H7 (cell line): ENCODE measurements at regions not wholly inside any gene's neighbourhood (a gene's known extent, or its start where the extent isn't known, plus 50 kb on each side); places are given as distances from the start of the nearest gene placed in this dataset.

Experiments used
- DNase-seq: peaks from one replicate; pipeline ENCODE4 v3.0.0; 2012
- H3K27me3 ChIP-seq: 2 replicates; pipeline ENCODE4 v1.6.0; 2011; ENCODE audit warnings: mild to moderate bottlenecking, low read length; ENCODE audit not compliant: control insufficient read depth, insufficient read depth
- H3K36me3 ChIP-seq: replicated peaks from 2 replicates; pipeline ENCODE4 v1.5.1; 2011; ENCODE audit warnings: low read length; ENCODE audit not compliant: control insufficient read depth, insufficient read depth
- H3K4me3 ChIP-seq: 2 replicates; pipeline ENCODE4 v1.5.1; 2011; ENCODE audit warnings: low read depth, mild to moderate bottlenecking, control low read depth, low read length, moderate library complexity; ENCODE audit not compliant: insufficient read depth

DNA sequence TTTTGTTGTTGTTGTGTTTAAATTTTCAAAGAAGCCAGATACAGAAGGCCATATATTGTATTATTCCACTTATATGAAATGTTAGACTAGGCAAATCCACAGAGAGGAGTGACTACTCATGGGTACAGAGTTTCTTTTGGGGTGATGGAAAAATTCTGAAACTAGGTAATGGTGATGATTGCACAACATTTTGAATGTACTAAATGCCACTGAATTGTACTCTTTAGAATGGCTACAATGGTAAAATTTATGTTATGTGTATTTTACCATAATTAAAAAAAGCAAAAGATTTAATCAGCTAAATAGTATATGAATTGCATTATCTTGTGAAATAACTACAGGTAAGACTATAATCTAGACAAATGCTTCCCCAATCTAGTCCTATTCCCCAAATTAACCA is 733.6 kb upstream of the TMEM132C start:
- DNase-seq, result no peak
- Histone ChIP-seq H3K27me3 (no peaks in the 10 kb centered on the region), H3K36me3 (no peaks in the 10 kb centered on the region), H3K4me3 (no peak overlapping the region)

DNA sequence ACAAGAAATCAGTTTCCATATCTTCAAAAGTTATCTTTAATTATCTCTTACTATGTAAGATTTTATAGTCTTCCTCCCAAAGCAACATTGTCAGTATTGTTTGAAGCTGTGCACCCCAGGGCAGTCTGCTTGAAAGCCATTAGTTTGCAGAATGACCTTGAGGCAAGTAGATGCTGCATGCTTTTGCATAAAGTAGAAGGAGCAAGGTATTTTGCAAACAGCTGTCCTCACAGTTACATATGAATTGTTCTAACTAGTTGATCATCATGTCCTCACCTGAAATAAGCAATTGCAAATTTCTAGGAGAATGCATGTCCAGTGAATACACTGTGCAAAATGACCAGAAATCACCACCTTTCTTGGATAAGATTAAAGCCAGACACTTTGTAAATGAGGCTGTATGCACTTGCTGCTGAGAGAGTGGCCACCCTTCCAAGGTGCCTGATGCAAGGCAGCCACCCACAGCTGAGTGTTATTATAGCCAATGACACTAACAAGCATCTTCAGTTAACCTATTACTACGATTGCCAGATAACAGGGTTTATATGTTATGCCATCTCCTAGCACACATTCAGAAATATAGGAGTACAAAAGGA is 730.0 kb upstream of the TMEM132C start:
- Histone ChIP-seq H3K27me3 (no peaks in the 10 kb centered on the region), H3K36me3 (no peaks in the 10 kb centered on the region), H3K4me3 (no peak overlapping the region)
- DNase-seq, result no peak

DNA sequence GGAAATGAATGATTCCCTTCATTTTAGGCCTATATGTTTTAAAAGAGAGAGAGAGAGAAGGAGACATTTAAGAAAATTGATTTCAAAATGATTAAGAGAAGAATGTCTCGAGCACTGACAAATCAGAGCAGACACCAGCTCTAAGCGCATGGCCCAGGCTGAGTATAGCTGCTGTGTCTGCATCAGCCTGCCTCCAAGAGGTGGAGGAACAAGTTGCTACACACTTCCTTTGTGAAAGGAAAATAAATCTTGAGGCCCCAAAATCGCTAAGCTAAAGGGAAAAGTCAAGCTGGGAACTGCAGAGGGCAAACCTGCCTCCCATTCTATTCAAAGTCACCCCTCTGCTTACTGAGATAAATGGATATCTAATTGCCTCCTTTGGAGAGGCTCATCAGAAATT is 728.7 kb upstream of the TMEM132C start:
- Histone ChIP-seq H3K4me3 (no peak overlapping the region), H3K27me3 (no peaks in the 10 kb centered on the region), H3K36me3 (no peaks in the 10 kb centered on the region)
- no peak for DNase-seq

DNA sequence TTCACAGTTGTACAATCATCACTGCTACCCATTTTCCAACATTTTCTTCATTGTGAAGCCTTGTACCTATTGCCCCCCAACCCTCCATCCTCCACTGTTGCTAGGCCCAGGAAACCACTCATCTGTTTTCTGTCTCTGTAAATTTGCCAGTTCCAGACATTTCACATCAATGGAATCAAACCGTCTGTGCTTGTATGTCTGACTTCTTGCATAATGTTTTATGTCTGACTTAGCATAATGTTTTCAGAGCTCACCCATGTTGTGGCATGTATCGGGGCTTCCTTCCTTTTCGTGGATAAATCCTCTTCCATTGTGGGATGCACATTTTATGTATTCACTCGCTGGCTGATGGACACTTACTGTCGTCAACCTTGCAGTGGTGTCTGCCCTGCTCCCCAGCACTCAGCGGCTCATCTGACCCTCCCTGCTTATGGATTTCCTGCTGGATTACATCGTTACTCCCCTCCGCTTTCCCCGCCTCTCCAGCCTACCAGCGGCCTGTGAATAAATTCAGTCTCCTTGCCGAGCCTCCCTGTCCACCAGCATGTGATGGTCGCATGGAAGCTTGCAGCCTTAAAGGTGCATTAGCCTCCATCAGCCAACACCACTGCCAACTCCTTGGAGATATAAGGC is 727.6 kb upstream of the TMEM132C start:
- no peak for DNase-seq
- Histone ChIP-seq H3K4me3 (no peak overlapping the region), H3K27me3 (no peaks in the 10 kb centered on the region), H3K36me3 (no peaks in the 10 kb centered on the region)

DNA sequence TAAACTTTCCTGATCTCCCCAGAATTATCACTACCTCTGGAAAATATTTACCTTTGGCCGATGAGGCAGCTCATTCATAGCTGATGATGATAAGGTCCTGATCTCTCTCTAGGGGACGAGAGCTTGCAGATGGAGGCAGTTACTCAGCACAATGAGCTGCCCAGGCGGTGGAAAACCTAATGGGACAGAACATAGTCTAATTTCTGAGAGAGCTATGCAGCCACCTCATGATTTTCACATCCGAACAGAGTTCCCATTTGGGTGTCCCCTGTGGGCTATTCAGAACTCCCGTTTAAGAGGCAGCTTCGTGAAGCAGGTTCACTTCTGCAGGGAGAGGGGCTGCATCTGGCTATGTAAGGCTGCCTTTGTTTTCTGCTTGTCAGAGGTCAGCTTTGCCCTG is 724.6 kb upstream of the TMEM132C start:
- Histone ChIP-seq H3K4me3 (no peak overlapping the region), H3K36me3 (no peaks in the 10 kb centered on the region), H3K27me3 (no peaks in the 10 kb centered on the region)
- DNase-seq, result no peak

DNA sequence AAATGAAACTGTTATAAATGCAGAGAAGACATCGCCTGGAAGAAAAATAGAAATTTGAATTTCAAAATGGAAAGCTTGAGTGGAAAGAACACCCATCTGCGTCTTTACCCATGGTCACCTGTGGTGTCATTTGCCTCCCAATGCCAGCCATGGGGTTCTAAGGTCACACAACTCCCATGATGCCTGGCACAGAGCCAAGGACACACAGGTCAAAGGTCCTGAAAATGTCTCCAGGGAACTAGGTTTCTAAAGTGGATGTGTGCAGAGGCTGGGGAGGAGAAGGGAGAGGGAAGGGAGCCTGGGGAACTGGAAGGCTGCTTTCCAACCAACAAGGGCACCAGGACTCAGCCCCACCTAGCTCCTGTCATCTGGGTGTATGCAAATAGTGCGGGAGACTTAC is 724.0 kb upstream of the TMEM132C start:
- Histone ChIP-seq H3K36me3 (no peaks in the 10 kb centered on the region), H3K4me3 (no peak overlapping the region), H3K27me3 (no peaks in the 10 kb centered on the region)
- no peak for DNase-seq

DNA sequence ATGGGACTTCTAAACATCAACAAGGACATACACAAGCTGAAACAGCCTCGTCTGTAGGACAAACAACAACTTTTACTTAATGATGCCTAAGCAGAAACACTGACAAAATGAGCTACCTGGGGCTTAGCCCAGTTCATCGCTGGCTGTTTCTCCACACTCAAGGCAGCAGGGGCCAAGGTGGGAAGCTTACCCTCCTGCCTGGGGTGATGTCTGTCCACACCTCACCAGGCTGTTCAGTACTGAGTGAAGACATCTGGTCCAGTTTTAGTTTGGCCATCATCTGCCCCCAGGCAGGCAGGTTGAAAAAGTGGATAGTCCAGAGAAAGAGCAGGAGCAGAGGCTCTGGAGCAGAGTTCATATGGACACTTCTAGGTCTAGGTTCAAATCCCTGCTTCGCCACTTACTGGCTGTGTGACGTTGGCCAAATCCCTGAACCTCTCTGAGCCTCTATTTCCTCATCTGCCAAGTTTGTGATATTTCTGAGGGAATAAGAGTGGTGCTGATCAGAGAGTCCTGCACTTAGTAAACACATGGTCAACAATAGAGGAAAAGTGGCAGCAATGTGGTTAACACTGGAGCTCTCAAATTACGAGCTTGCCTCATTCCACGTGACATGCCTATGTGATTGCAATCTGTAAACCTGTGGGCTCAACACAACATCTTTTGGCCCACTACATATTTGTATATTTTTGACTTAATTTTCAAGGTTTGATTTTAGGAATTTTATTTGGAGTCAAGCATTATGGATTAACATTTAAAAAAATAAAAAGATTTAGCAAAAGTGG is 720.1 kb upstream of the TMEM132C start:
- H3K36me3 ChIP-seq, result no peaks in the 10 kb centered on the region
- no peak for DNase-seq
- H3K4me3 ChIP-seq, result no peak overlapping the region
- H3K27me3 ChIP-seq, result no peaks in the 10 kb centered on the region

DNA sequence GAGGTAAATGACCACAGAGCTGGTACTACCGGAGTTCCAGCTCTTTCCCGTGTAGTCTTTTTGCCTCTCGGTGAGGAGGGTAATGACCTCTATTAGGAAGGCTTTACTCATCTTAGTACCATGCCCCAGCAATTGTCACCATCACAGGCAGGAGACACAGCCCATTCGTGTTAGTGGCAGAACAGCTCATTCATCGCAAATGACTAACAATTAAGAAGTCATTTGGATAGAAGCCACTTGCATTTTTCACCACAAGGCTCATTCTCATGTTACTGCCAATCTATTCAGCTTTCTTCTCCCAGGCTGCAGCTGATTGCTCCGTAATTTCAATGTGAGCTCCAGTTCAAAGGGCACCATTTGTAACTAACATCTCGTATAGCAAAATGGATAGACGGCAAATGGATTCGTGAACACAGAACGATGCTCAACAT is 718.8 kb upstream of the TMEM132C start:
- DNase-seq, result no peak
- no peak overlapping the region for H3K4me3 ChIP-seq
- H3K27me3 ChIP-seq, result no peaks in the 10 kb centered on the region
- H3K36me3 ChIP-seq, result no peaks in the 10 kb centered on the region

DNA sequence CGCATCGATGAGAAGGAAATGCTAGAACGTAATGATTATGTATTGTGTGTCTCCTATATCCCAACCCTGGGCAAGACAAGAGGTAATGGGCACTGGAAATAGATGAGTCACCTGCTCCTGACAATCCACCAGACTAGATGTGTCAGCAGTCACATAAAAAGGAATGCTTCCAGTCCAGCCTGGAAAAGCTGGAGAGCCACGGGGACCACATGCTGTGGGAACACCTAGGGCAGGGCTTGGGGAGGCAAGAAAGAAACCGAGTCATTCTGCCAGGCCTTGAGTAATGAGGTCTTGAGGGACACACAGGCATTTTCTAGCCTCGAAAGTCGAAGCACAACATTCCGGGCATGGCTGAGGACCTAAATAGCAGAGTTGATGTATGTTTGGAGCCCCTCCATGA is 716.7 kb upstream of the TMEM132C start:
- Histone ChIP-seq H3K27me3 (no peaks in the 10 kb centered on the region), H3K4me3 (no peak overlapping the region), H3K36me3 (no peaks in the 10 kb centered on the region)
- DNase-seq, result no peak

DNA sequence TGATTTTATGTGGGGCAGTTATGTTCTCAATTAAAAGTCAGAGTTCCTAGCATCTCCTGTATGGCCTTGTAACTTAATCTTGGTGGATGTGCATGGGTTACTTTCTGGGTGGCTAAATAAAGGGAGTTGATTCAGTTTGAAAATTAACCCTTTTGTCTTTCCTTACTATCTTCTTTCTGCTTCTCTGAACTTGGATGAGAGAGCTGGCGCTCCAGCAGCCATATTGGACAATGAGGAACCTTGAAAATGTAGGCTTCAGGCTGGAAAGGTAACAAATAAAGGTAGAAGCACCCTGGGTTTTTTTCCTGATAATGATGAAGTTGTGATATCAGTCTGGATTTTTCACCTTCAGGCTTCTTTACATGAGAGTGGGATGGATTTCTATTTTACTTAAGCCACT is 714.1 kb upstream of the TMEM132C start:
- Histone ChIP-seq H3K36me3 (no peaks in the 10 kb centered on the region), H3K27me3 (no peaks in the 10 kb centered on the region), H3K4me3 (no peak overlapping the region)
- DNase-seq, result no peak

DNA sequence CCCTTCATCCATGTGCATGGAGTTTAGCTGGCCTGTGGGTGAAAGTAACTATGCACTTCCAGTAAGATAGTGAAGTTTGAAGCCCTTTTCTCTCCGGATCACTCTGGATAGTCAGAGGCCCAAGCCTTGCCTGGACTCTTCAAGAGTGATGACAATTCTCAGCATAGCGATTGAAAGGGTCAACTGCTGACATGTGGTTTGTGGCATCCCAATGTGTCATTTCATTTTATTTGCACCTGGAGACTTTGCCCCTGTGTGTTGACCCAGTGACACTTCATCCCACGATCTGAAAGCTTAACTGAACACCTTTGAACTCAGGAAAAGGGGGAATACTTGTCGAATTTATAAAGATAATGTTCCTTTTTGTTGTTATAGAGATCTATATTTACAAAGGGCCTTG is 711.9 kb upstream of the TMEM132C start:
- DNase-seq, result no peak
- no peak overlapping the region for H3K4me3 ChIP-seq
- no peaks in the 10 kb centered on the region for H3K27me3 ChIP-seq
- H3K36me3 ChIP-seq, result no peaks in the 10 kb centered on the region

DNA sequence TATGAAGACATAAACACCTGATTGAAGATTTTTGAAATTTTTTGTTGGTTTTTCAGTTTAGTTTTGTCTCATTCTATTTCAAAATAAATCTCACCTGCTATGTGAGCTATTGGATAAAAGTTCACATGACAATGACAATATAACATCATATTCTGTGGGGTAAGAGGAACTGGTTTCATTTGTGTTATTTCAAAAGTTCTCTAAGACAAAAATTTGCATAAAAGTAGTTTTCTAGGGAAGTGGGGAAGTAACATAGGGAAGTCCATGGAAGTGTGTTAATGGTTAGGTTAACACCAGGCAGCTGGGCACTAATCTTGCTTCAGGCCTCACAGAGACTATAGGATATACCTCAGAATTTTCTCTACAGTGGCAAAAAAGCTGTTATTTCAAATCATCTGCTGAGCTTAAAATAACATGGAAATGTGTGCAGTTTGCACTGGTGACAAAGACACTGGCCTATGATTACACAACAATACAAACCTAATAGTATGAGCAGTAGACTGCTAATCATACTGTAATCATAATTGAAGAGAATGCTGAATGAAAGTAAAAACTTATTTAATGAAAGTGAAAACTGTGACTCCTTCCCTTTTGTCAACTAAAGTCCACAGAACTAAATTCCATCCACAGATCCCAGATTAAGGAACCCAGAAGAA is 710.6 kb upstream of the TMEM132C start:
- no peak for DNase-seq
- H3K4me3 ChIP-seq, result no peak overlapping the region
- H3K36me3 ChIP-seq, result no peaks in the 10 kb centered on the region
- no peaks in the 10 kb centered on the region for H3K27me3 ChIP-seq

DNA sequence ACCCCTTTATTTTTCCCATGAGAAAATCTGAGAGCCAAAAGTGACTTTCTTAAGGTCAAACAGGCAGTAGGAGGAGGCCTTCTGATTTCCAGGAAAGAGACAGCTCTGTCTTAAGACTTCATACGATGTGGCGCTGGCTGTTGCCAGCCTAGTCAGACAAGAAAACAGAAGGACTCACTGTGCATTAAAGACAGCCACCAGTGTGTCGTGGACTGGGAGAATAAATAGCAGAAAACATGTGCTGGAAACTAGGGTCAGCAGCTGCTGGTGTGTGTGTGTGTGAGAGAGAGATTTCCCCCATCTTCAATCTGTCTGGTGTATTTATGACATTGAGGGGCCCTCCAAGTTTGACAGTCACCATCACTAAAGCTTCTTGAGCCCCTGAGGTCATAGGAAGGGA is 708.6 kb upstream of the TMEM132C start:
- H3K27me3 ChIP-seq, result no peaks in the 10 kb centered on the region
- H3K4me3 ChIP-seq, result no peak overlapping the region
- no peaks in the 10 kb centered on the region for H3K36me3 ChIP-seq
- no peak for DNase-seq

DNA sequence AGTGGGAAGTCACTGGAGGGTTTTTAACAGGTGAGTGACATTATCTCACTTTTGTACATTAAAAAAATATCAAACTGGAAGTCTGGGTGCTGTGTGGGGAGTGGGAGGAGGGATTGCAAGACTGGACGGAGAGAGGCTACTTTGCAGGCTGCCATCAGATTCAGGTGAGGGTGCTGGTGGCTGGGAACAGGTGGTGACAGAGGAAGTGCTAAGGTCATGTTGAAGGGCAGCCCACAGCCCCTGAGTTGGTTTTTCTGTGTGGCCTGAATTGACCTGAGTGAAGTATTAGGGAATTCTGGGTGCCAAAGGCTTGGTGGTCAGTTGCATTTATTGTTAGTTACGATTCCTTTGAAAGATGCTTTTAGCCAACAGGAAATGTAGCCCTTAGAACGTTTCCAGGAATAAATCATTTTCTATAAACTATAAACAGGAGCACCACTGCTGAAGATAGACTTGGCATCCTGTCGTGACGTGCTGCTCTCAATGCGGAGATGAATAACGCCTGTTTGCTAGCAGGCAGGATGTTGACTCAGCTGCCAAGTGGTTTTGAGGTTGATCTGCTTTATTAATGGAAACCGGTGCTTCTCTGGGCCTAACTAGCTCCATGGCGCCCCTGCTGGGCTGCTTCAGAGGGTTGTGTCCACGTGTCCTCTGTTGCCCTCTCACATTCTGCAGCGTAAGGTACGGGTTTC is 707.5 kb upstream of the TMEM132C start:
- Histone ChIP-seq H3K27me3 (no peaks in the 10 kb centered on the region), H3K36me3 (no peaks in the 10 kb centered on the region)
- peak; percentile 45 for DNase-seq

More for the DNA sequence above, 707.5 kb upstream of the TMEM132C start:
- H3K4me3 ChIP-seq, result no peak overlapping the region
